HepG2 (cell line): ENCODE measurements at regions not wholly inside any gene's neighbourhood (a gene's known extent, or its start where the extent isn't known, plus 50 kb on each side); places are given as distances from the start of the nearest gene placed in this dataset.
A peak's percentile ranks its signal among the peaks of the same experiment; 100 is the strongest.

Source experiments
- AHDC1 ChIP-seq: sonication (generic); formaldehyde crosslinking; IDR thresholded peaks from 2 replicates; pipeline ENCODE4 v1.5.1; 2020; ENCODE audit warnings: mild to moderate bottlenecking, missing genetic modification reagents, borderline replicate concordance
- CCAR2 ChIP-seq: fragments of 200-400 bp; formaldehyde crosslinking; optimal IDR thresholded peaks from 2 replicates; pipeline ENCODE3; 2018; ENCODE audit warnings: low read depth, mild to moderate bottlenecking, low read length, moderate library complexity
- CREB3 ChIP-seq: sonication (generic); formaldehyde crosslinking; IDR thresholded peaks from 2 replicates; pipeline ENCODE4 v1.5.0; 2020; ENCODE audit warnings: missing genetic modification reagents
- GABPB1 ChIP-seq: IDR thresholded peaks from 2 replicates; pipeline ENCODE4 v1.6.1; 2016; ENCODE audit warnings: mild to moderate bottlenecking, missing genetic modification reagents, moderate library complexity, missing compliant biosample characterization
- MTA3 ChIP-seq: sonication (generic); formaldehyde crosslinking; IDR thresholded peaks from 2 replicates; pipeline ENCODE4 v1.4.0; 2020; ENCODE audit warnings: missing genetic modification reagents
- NKX3-1 ChIP-seq: sonication (generic); formaldehyde crosslinking; IDR thresholded peaks from 2 replicates; pipeline ENCODE4 v1.5.0; 2020; ENCODE audit warnings: missing genetic modification reagents
- PBX2 ChIP-seq: IDR thresholded peaks from 2 replicates; pipeline ENCODE4 v1.6.1; 2016; ENCODE audit warnings: control low read depth
- PHF20 ChIP-seq: sonication (generic); formaldehyde crosslinking; IDR thresholded peaks from 2 replicates; pipeline ENCODE4 v1.5.0; 2020; ENCODE audit warnings: mild to moderate bottlenecking, missing genetic modification reagents
- RBM39 ChIP-seq: fragments of 200-400 bp; formaldehyde crosslinking; IDR thresholded peaks from one replicate; pipeline ENCODE4 v1.6.1; 2018; ENCODE audit warnings: antibody characterized with exemption, mild to moderate bottlenecking, low read depth, low read length; ENCODE audit not compliant: poor library complexity, severe bottlenecking
- RFX3 ChIP-seq: IDR thresholded peaks from 2 replicates; pipeline ENCODE4 v1.6.1; 2016; ENCODE audit warnings: missing biosample characterization, missing genetic modification reagents
- SIN3B ChIP-seq: fragments of 150-350 bp; IDR thresholded peaks from 2 replicates; pipeline ENCODE4 v1.6.1; 2014; ENCODE audit warnings: low read length
- SMAD3 ChIP-seq: sonication (generic); formaldehyde crosslinking; IDR thresholded peaks from 2 replicates; pipeline ENCODE4 v1.4.0; 2020; ENCODE audit warnings: missing genetic modification reagents
- SMC3 ChIP-seq: IDR thresholded peaks from 2 replicates; pipeline ENCODE4 v1.6.1; 2011; ENCODE audit warnings: low read length, improper control_type of control experiment
- ZBTB8A ChIP-seq: sonication (generic); formaldehyde crosslinking; IDR thresholded peaks from 2 replicates; pipeline ENCODE4 v1.4.0; 2020; ENCODE audit warnings: mild to moderate bottlenecking, low read depth, missing genetic modification reagents, borderline replicate concordance
- ZNF234 ChIP-seq: sonication (generic); formaldehyde crosslinking; conservative IDR thresholded peaks from 2 replicates; pipeline ENCODE4 v1.5.1; 2020; ENCODE audit warnings: mild to moderate bottlenecking, missing genetic modification reagents
- ZNF614 ChIP-seq: IDR thresholded peaks from 2 replicates; pipeline ENCODE4 v1.6.1; 2018; ENCODE audit warnings: missing biosample characterization, missing genetic modification reagents, inconsistent platforms, borderline replicate concordance
- ZNF616 ChIP-seq: sonication (generic); formaldehyde crosslinking; IDR thresholded peaks from 2 replicates; pipeline ENCODE4 v1.5.0; 2020; ENCODE audit warnings: low read depth, mild to moderate bottlenecking, missing genetic modification reagents
- ZNF777 ChIP-seq: sonication (generic); formaldehyde crosslinking; IDR thresholded peaks from 2 replicates; pipeline ENCODE4 v1.4.0; 2020; ENCODE audit warnings: missing genetic modification reagents
- ZNF780A ChIP-seq: sonication (generic); formaldehyde crosslinking; IDR thresholded peaks from 2 replicates; pipeline ENCODE4 v1.8.0; 2022; ENCODE audit warnings: mild to moderate bottlenecking, missing genetic modification reagents, moderate library complexity
- ZNF850 ChIP-seq: sonication (generic); formaldehyde crosslinking; conservative IDR thresholded peaks from 2 replicates; pipeline ENCODE4 v1.9.0; 2021; ENCODE audit warnings: mild to moderate bottlenecking, missing genetic modification reagents

- TF ChIP-seq CREB3 (CRISPR knock-in tag): no peak
- TF ChIP-seq ZNF780A (CRISPR knock-in tag): no peak
- no peak for TF ChIP-seq ZNF234
- TF ChIP-seq AHDC1 (CRISPR knock-in tag): peak; percentile 15; the same call in 1 of the 2 replicates
- TF ChIP-seq ZNF850: no peak
- TF ChIP-seq GABPB1: peak; percentile 52; the same call in 1 of the 2 replicates
- no peak for TF ChIP-seq NKX3-1 (CRISPR knock-in tag)
- no peak for TF ChIP-seq ZNF616 (CRISPR knock-in tag)
- TF ChIP-seq MTA3 (CRISPR knock-in tag): no peak
- no peak for TF ChIP-seq ZBTB8A (CRISPR knock-in tag)
- TF ChIP-seq ZNF777 (CRISPR knock-in tag): no peak
- no peak for TF ChIP-seq PBX2
- TF ChIP-seq SMAD3 (CRISPR knock-in tag): 0 out of 2 replicates have a peak, but pooled peaks have one; percentile 53
- no peak for TF ChIP-seq SIN3B
- TF ChIP-seq SMC3: no peak
- TF ChIP-seq PHF20 (CRISPR knock-in tag): no peak
- TF ChIP-seq CCAR2: no peak
- no peak for TF ChIP-seq ZNF614 (CRISPR knock-in tag)
- TF ChIP-seq RBM39: no peak
- no peak for TF ChIP-seq RFX3 (CRISPR knock-in tag)
Measured at GRCh38 chr4:87912164-87913004, 63.1 kb upstream of the SPP1 start (continued).
